Psoas muscle (tissue), 7 donors: ENCODE measurements at regions not wholly inside any gene's neighbourhood (a gene's known extent, or its start where the extent isn't known, plus 50 kb on each side); places are given as distances from the start of the nearest gene placed in this dataset.

Experiments
- ATAC-seq, 4 donors: fragments of 200-7000 bp; cut with Tn5 transposase; one replicate each; pipeline ENCODE4 v1.9.1; 2020; ENCODE audit warnings: moderate library complexity in 3 of 4, mild to moderate bottlenecking in 2 of 4
- DNase-seq, 2 donors: peaks; one replicate each; pipeline ENCODE4 v3.0.0-alpha.2; 2020
- H3K27ac ChIP-seq: fragments of 200-600 bp; one replicate; pipeline ENCODE4 v1.8.0; 2022
- H3K27me3 ChIP-seq, 3 donors: fragments of 200-600 bp in 1 of 3; one replicate each; pipeline versions ENCODE4 v1.6.1 to v1.8.0; 2013 to 2022; ENCODE audit warnings: low read length in 2 of 3, mild to moderate bottlenecking in 2 of 3, moderate library complexity in 1 of 3; ENCODE audit not compliant: insufficient read depth in 3 of 3
- H3K36me3 ChIP-seq, 2 donors: fragments of 200-600 bp in 1 of 2; one replicate each; pipeline versions ENCODE4 v1.6.1 to v1.8.0; 2013 to 2022; ENCODE audit warnings: low read depth in 1 of 2, mild to moderate bottlenecking in 1 of 2, moderate library complexity in 1 of 2; ENCODE audit not compliant: insufficient read depth in 1 of 2
- H3K4me1 ChIP-seq: fragments of 200-600 bp; one replicate; pipeline ENCODE4 v1.8.0; 2022
- H3K4me3 ChIP-seq: fragments of 200-600 bp; one replicate; pipeline ENCODE4 v1.8.0; 2022; ENCODE audit warnings: mild to moderate bottlenecking
- H3K9me3 ChIP-seq: fragments of 200-600 bp; one replicate; pipeline ENCODE4 v1.8.0; 2022
- whole genome bisulfite sequencing, 3 donors: extraction: QIAGEN DNeasy Blood & Tissue Kit; methylation state at CpG; one replicate each; pipeline versions ENCODE4 v1.1.6 to v1.1.7; 2013; 5-methylcytosine and 5-hydroxymethylcytosine counted together
- intact Hi-C, 2 donors: fragments of 100-400 bp; cut with DNase I; formaldehyde crosslinking; loops; one replicate each; pipeline versions ENCODE4 v1.11.0 to v1.14.2; 2022
- TF ChIP-seq, protein P1 (sequence below): fragments of 200-600 bp; IDR thresholded peaks from one replicate; pipeline ENCODE4 v1.8.0; 2022; ENCODE audit warnings: antibody characterized with exemption
- donor health status: healthy with polysubstance abuse.
- donor health status: DM: no; HTN: no; CAD: no; lungs with moderate emphysema.
- donor health status: Bipolar disorder and iron deficiency.
- donor health status: healthy.
- donor health status: DM: yes; HTN: yes; CAD: no.
- donor health status: DM: no; HTN: no; CAD: no.
- donor health status: DM: yes; HTN: yes; CAD: no.

- peak overlapping the region; percentile 47 for H3K27ac ChIP-seq
- intact Hi-C loops: no loop called here
- H3K4me3 ChIP-seq: no peak overlapping the region
- TF ChIP-seq, protein P1, sequence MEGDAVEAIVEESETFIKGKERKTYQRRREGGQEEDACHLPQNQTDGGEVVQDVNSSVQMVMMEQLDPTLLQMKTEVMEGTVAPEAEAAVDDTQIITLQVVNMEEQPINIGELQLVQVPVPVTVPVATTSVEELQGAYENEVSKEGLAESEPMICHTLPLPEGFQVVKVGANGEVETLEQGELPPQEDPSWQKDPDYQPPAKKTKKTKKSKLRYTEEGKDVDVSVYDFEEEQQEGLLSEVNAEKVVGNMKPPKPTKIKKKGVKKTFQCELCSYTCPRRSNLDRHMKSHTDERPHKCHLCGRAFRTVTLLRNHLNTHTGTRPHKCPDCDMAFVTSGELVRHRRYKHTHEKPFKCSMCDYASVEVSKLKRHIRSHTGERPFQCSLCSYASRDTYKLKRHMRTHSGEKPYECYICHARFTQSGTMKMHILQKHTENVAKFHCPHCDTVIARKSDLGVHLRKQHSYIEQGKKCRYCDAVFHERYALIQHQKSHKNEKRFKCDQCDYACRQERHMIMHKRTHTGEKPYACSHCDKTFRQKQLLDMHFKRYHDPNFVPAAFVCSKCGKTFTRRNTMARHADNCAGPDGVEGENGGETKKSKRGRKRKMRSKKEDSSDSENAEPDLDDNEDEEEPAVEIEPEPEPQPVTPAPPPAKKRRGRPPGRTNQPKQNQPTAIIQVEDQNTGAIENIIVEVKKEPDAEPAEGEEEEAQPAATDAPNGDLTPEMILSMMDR: no peak
- no peaks in the 10 kb centered on the region for H3K27me3 ChIP-seq
- H3K4me1 ChIP-seq: peaks cover 30% of the 10 kb centered on the region
- ATAC-seq (no peak), DNase-seq (no peak)
- no peaks in the 10 kb centered on the region for H3K36me3 ChIP-seq
- no peaks in the 10 kb centered on the region for H3K9me3 ChIP-seq
- 77 to 86% (median 84%) methylated on average over 3 of the region's 3 CpGs for WGBS, 3 donors
Observed at GRCh38 chr6:140318408-140318807, 944.0 kb upstream of the CITED2 start.

DNA sequence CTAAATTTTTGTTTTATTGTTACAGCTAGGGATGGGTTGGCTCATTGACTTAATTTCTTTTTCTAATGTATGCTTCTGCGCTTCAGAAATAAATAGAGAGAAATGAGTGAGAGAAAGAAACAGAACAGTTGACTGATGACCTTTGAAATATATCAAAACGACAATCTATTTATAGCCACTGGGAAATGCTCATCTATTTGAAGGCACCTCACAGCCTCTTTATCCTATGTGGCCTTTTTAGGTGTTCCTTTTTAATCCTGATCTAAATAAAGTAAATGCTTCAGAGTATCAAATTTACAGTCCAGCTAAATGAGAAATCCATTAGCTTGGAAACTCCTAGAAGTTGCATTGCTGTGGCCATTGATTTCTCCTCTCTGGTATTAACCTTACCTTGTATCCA lies 943.5 kb upstream of the CITED2 start:
- ATAC-seq (peak in 2 of 4 donors; percentile 40 to 64), DNase-seq (no peak)
- H3K27ac ChIP-seq: peak overlapping the region; percentile 47
- TF ChIP-seq, protein P1: no peak
- intact Hi-C loops: no loop called here
- WGBS, 3 donors: 35 to 49% (median 40%) methylated on average over 2 of the region's 2 CpGs
- H3K9me3 ChIP-seq: no peaks in the 10 kb centered on the region
- peaks cover 30% of the 10 kb centered on the region for H3K4me1 ChIP-seq
- H3K36me3 ChIP-seq: no peaks in the 10 kb centered on the region
- H3K4me3 ChIP-seq: no peak overlapping the region
- no peaks in the 10 kb centered on the region for H3K27me3 ChIP-seq

DNA sequence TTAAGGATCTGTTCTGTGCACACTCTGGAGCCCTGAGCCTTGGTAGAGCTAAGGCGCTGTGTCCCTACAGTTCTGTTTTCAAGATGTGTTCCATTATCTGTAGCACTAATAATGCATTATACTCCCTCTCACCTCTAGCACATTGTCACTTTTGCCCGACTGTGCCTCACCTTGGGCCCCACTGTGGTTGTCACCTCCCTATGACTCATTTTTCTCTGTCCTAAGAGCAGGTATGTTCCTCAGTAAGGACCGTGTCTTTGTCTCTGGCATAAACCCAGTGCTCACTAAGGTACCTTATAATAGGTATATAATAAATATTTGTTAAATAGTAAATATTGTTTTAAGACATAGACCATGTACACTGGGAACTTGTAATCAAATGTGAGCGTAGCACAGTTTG lies 942.5 kb upstream of the CITED2 start:
- intact Hi-C loops: no loop called here
- Histone ChIP-seq H3K27ac (no peak overlapping the region), H3K36me3 (no peaks in the 10 kb centered on the region), H3K9me3 (no peaks in the 10 kb centered on the region), H3K4me3 (no peak overlapping the region), H3K4me1 (peaks cover 30% of the 10 kb centered on the region), H3K27me3 (no peaks in the 10 kb centered on the region)
- ATAC-seq: no peak
- WGBS, 3 donors: 90 to 94% (median 92%) methylated on average over 4 of the region's 4 CpGs
- TF ChIP-seq, protein P1: no peak
- no peak for DNase-seq

GRCh38 chr6:140314682-140315081 lies 940.2 kb upstream of the CITED2 start:
- intact Hi-C loops: no loop called here
- Histone ChIP-seq H3K36me3 (no peaks in the 10 kb centered on the region), H3K4me3 (no peak overlapping the region), H3K9me3 (no peaks in the 10 kb centered on the region), H3K27ac (no peak overlapping the region), H3K4me1 (peaks cover 17% of the 10 kb centered on the region), H3K27me3 (no peaks in the 10 kb centered on the region)
- DNase-seq (no peak), ATAC-seq (no peak)
- TF ChIP-seq, protein P1: no peak
- 60 to 82% (median 76%) methylated on average over 2 of the region's 2 CpGs for WGBS, 3 donors

DNA sequence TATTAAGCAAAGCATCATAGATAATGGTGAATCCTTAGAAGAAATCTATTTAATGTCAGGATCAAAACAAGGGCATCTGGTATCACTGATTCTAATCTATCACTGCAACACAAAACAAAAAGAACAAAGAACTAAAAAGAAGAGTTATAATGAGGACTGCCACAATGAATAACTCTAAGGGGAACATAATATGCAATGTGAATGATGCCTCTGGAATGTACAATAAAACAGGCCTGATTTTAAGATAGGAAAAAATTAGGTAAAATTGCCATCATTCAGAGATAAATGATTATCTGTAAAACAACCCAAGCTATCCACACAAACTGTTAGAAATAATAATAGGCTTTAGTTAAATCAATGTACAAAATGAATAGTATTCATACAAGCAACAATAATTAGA lies 936.7 kb upstream of the CITED2 start:
- ATAC-seq (no peak), DNase-seq (no peak)
- H3K4me1 ChIP-seq: no peaks in the 10 kb centered on the region
- no peaks in the 10 kb centered on the region for H3K27me3 ChIP-seq
- no peak overlapping the region for H3K4me3 ChIP-seq
- TF ChIP-seq, protein P1: no peak
- intact Hi-C loops: no loop called here
- H3K27ac ChIP-seq: no peak overlapping the region
- no peaks in the 10 kb centered on the region for H3K9me3 ChIP-seq
- H3K36me3 ChIP-seq: no peaks in the 10 kb centered on the region
